ENCODE measurements at regions not wholly inside any gene's neighbourhood (a gene's known extent, or its start where the extent isn't known, plus 50 kb on each side); places are given as distances from the start of the nearest gene placed in this dataset.

GRCh38 chr5:180438785-180439780 lies 55.1 kb upstream of the CNOT6 start:
- TF ChIP-seq CTCF (IDR thresholded peaks at IDR 0.05; ENCODE audit: insufficient read depth, low read depth, low read length, missing control alignments), result no peak
- no peak overlapping the region for H3K4me3 ChIP-seq (ENCODE audit: low read length)

GRCh38 chr5:180439911-180440769 lies 54.0 kb upstream of the CNOT6 start:
- no peak overlapping the region for H3K4me3 ChIP-seq (ENCODE audit: low read length)
- no peak for TF ChIP-seq CTCF (IDR thresholded peaks at IDR 0.05; ENCODE audit: insufficient read depth, low read depth, low read length, missing control alignments)
- no peak for DNase-seq (ENCODE audit: low read depth)

More at GRCh38 chr5:180438785-180439780, 55.1 kb upstream of the CNOT6 start:
- no peak for DNase-seq (ENCODE audit: low read depth)

GRCh38 chr5:180441564-180442051 lies 52.6 kb upstream of the CNOT6 start:
- no peak overlapping the region for H3K4me3 ChIP-seq (ENCODE audit: low read length)
- TF ChIP-seq CTCF (IDR thresholded peaks at IDR 0.05; ENCODE audit: insufficient read depth, low read depth, low read length, missing control alignments), result no peak
- peak; percentile 38 for DNase-seq (ENCODE audit: low read depth)

Data from epithelial cell of esophagus (primary cell).